HepG2 (cell line): ENCODE measurements at regions not wholly inside any gene's neighbourhood (a gene's known extent, or its start where the extent isn't known, plus 50 kb on each side); places are given as distances from the start of the nearest gene placed in this dataset.

Experiments used
- ARID4A ChIP-seq: sonication (generic); formaldehyde crosslinking; IDR thresholded peaks from 2 replicates; pipeline ENCODE4 v1.5.0; 2020; ENCODE audit warnings: mild to moderate bottlenecking, missing genetic modification reagents, borderline replicate concordance
- ATF7-NPFF ChIP-seq: sonication (generic); formaldehyde crosslinking; IDR thresholded peaks from 2 replicates; pipeline ENCODE4 v1.8.1; 2023; ENCODE audit warnings: mild to moderate bottlenecking, low read depth, missing genetic modification reagents, moderate library complexity
- BHLHE40 ChIP-seq: IDR thresholded peaks from 2 replicates; pipeline ENCODE4 v1.6.1; 2011; ENCODE audit warnings: low read length, improper control_type of control experiment
- MXD3 ChIP-seq: IDR thresholded peaks from 2 replicates; pipeline ENCODE4 v1.6.1; 2016; ENCODE audit warnings: mild to moderate bottlenecking, missing biosample characterization, missing genetic modification reagents
- ONECUT2 ChIP-seq: sonication (generic); formaldehyde crosslinking; IDR thresholded peaks from 2 replicates; pipeline ENCODE4 v1.4.0; 2020; ENCODE audit warnings: missing genetic modification reagents
- PITX1 ChIP-seq: sonication (generic); formaldehyde crosslinking; IDR thresholded peaks from 2 replicates; pipeline ENCODE4 v1.5.1; 2020; ENCODE audit warnings: mild to moderate bottlenecking, missing genetic modification reagents
- POGK ChIP-seq: sonication (generic); formaldehyde crosslinking; conservative IDR thresholded peaks from 2 replicates; pipeline ENCODE4 v1.8.0; 2022; ENCODE audit warnings: mild to moderate bottlenecking, moderate library complexity, missing genetic modification reagents
- RFX1 ChIP-seq: fragments of 450-650 bp; IDR thresholded peaks from 2 replicates; pipeline ENCODE4 v1.6.1; 2017
- SRSF9 ChIP-seq: fragments of 200-400 bp; formaldehyde crosslinking; IDR thresholded peaks from 2 replicates; pipeline ENCODE4 v1.6.1; 2018; ENCODE audit warnings: borderline replicate concordance, mild to moderate bottlenecking, low read depth, low read length; ENCODE audit not compliant: insufficient read depth, poor library complexity, severe bottlenecking
- STAG1 ChIP-seq: sonication (generic); formaldehyde crosslinking; IDR thresholded peaks from 2 replicates; pipeline ENCODE4 v1.4.0; 2020; ENCODE audit warnings: missing genetic modification reagents
- SUZ12 ChIP-seq: fragments of 150-350 bp; IDR thresholded peaks from 2 replicates; pipeline ENCODE4 v1.6.1; 2014; ENCODE audit warnings: low read depth, low read length
- XRCC5 ChIP-seq: fragments of 200-400 bp; formaldehyde crosslinking; optimal IDR thresholded peaks from 2 replicates; pipeline ENCODE3; 2017; ENCODE audit warnings: mild to moderate bottlenecking, low read length
- ZNF251 ChIP-seq: sonication (generic); formaldehyde crosslinking; IDR thresholded peaks from 2 replicates; pipeline ENCODE4 v1.9.0; 2021; ENCODE audit warnings: mild to moderate bottlenecking, missing genetic modification reagents
- ZNF280B ChIP-seq: sonication (generic); formaldehyde crosslinking; IDR thresholded peaks from 2 replicates; pipeline ENCODE4 v1.5.0; 2020; ENCODE audit warnings: missing genetic modification reagents, mild to moderate bottlenecking, borderline replicate concordance
- ZSCAN22 ChIP-seq: sonication (generic); formaldehyde crosslinking; IDR thresholded peaks from 2 replicates; pipeline ENCODE4 v1.4.0; 2020; ENCODE audit warnings: mild to moderate bottlenecking, missing genetic modification reagents

- TF ChIP-seq SRSF9 (no peak), BHLHE40 (0 out of 2 replicates have a peak, but pooled peaks have one; percentile 40), ZSCAN22 (no peak), MXD3 (CRISPR knock-in tag) (no peak), ZNF280B (CRISPR knock-in tag) (no peak), XRCC5 (peak; percentile 64), SUZ12 (no peak), ARID4A (CRISPR knock-in tag) (no peak), STAG1 (CRISPR knock-in tag) (peak; percentile 20; the same call in 1 of the 2 replicates), ZNF251 (CRISPR knock-in tag) (no peak), RFX1 (no peak), PITX1 (CRISPR knock-in tag) (no peak), ONECUT2 (CRISPR knock-in tag) (no peak), POGK (no peak), ATF7-NPFF (CRISPR knock-in tag) (no peak)
These were observed 85.7 kb upstream of the FOXC1 start (continued) for GRCh38 chr6:1524040-1524480.
